Spleen (tissue), 11 donors: ENCODE measurements at regions not wholly inside any gene's neighbourhood (a gene's known extent, or its start where the extent isn't known, plus 50 kb on each side); places are given as distances from the start of the nearest gene placed in this dataset.

Experiments used
- DNase-seq: peaks from one replicate; pipeline ENCODE4 v3.0.0-alpha.2; 2020
- H3K27ac ChIP-seq, 8 donors: fragments of 200-600 bp; sonication (generic) in 7 of 8; 1 replicate in 4 of 8; 2 replicates in 4 of 8; pipeline versions ENCODE4 v1.5.0 to v1.8.0; 2016 to 2021; ENCODE audit warnings: inconsistent platforms in 4 of 8, mild to moderate bottlenecking in 4 of 8, moderate library complexity in 1 of 8
- H3K27me3 ChIP-seq, 7 donors: fragments of 200-600 bp; sonication (generic) in 6 of 7; replicated peaks in 1 of 7; 1 replicate in 4 of 7; 2 replicates in 3 of 7; pipeline versions ENCODE4 v1.5.0 to v1.8.0; 2016 to 2021; ENCODE audit warnings: inconsistent platforms in 3 of 7, mild to moderate bottlenecking in 1 of 7
- H3K36me3 ChIP-seq, 6 donors: fragments of 200-600 bp; sonication (generic) in 5 of 6; 1 replicate in 4 of 6; 2 replicates in 2 of 6; pipeline versions ENCODE4 v1.5.0 to v1.8.0; 2016 to 2021; ENCODE audit warnings: inconsistent platforms in 2 of 6
- H3K4me1 ChIP-seq, 6 donors: fragments of 200-600 bp; sonication (generic) in 5 of 6; 1 replicate in 3 of 6; 2 replicates in 3 of 6; pipeline versions ENCODE4 v1.5.0 to v1.8.0; 2016 to 2021; ENCODE audit warnings: inconsistent platforms in 3 of 6
- H3K4me3 ChIP-seq, 8 donors: fragments of 200-600 bp; sonication (generic) in 7 of 8; 1 replicate in 4 of 8; 2 replicates in 4 of 8; pipeline versions ENCODE4 v1.5.0 to v1.8.0; 2016 to 2021; ENCODE audit warnings: inconsistent platforms in 4 of 8, mild to moderate bottlenecking in 4 of 8, moderate library complexity in 2 of 8
- H3K9me3 ChIP-seq, 8 donors: fragments of 200-600 bp; sonication (generic) in 7 of 8; 1 replicate in 4 of 8; 2 replicates in 4 of 8; pipeline versions ENCODE4 v1.5.0 to v1.8.0; 2016 to 2021; ENCODE audit warnings: inconsistent platforms in 4 of 8
- POLR2A ChIP-seq, 3 donors: fragments of 450-650 bp; IDR thresholded peaks; one replicate each; pipeline ENCODE4 v1.5.1; 2017; ENCODE audit warnings: antibody characterized with exemption in 3 of 3, mild to moderate bottlenecking in 1 of 3
- POLR2AphosphoS5 ChIP-seq, 3 donors: sonication (generic); formaldehyde crosslinking; IDR thresholded peaks; one replicate each; pipeline ENCODE4 v1.5.1; 2017; ENCODE audit warnings: antibody characterized with exemption in 3 of 3
- WGBS, 5 donors: extraction: QIAGEN DNeasy Blood & Tissue Kit in 3 of 5; methylation state at CpG; one replicate each; pipeline versions ENCODE4 v1.1.5 to v1.1.7; 2013 to 2018; 5-methylcytosine and 5-hydroxymethylcytosine counted together
- intact Hi-C: fragments of 100-400 bp; cut with DNase I; formaldehyde crosslinking; loops from one replicate; pipeline ENCODE4 v1.15.0; 2023; ENCODE audit warnings: low total_unique reads
- TF ChIP-seq, protein P1 (sequence below), 11 experiments: fragments of 200-600 bp in 7 of 11; fragments of 450-650 bp in 4 of 11; sonication (generic) in 4 of 11; IDR thresholded peaks in 8 of 11; conservative IDR thresholded peaks in 3 of 11; 1 replicate in 7 of 11; 2 replicates in 4 of 11; pipeline versions ENCODE4 v1.4.0 to v1.8.0; 2016 to 2021; ENCODE audit warnings: antibody characterized with exemption in 11 of 11, inconsistent platforms in 4 of 11, mild to moderate bottlenecking in 1 of 11
- donor health status: healthy with polysubstance abuse.
- donor health status: DM: no; HTN: no; CAD: no; lungs with moderate emphysema.
- donor health status: DM: no; HTN: no; CAD: no.
- donor health status: Bipolar disorder and iron deficiency.
- donor health status: healthy.
- donor health status: DM: no; HTN: no; CAD: no.
- donor health status: DM: yes; HTN: yes; CAD: no.

DNA sequence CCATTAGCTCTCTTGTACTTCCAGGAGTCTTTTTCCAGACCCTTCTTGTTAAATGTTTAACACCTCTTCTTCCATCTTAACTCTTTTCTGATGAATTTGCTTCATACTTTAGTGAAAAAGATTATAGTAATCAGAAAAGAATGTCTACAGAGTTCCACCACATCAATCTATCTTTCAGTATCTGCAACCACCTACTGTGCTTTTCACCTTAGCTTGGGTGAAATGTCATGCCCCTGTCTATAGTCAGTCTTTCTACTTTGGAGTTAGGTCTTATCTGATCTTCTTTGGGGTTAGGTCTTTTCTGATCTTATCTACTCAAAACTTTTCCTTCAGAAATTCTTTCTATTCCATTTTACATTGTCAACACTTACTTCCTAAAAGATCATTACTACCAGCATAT is 1310.2 kb downstream of the PCDH7 start:
- no peaks in the 10 kb centered on the region for H3K27me3 ChIP-seq
- TF ChIP-seq, protein P1, sequence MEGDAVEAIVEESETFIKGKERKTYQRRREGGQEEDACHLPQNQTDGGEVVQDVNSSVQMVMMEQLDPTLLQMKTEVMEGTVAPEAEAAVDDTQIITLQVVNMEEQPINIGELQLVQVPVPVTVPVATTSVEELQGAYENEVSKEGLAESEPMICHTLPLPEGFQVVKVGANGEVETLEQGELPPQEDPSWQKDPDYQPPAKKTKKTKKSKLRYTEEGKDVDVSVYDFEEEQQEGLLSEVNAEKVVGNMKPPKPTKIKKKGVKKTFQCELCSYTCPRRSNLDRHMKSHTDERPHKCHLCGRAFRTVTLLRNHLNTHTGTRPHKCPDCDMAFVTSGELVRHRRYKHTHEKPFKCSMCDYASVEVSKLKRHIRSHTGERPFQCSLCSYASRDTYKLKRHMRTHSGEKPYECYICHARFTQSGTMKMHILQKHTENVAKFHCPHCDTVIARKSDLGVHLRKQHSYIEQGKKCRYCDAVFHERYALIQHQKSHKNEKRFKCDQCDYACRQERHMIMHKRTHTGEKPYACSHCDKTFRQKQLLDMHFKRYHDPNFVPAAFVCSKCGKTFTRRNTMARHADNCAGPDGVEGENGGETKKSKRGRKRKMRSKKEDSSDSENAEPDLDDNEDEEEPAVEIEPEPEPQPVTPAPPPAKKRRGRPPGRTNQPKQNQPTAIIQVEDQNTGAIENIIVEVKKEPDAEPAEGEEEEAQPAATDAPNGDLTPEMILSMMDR (IDR thresholded peaks at IDR 0.05 in 8 of 11, conservative IDR thresholded peaks at IDR 0.05 in 3 of 11), result no peak
- TF ChIP-seq POLR2AphosphoS5 (IDR thresholded peaks at IDR 0.05) (no peak), POLR2A (IDR thresholded peaks at IDR 0.05) (no peak)
- H3K36me3 ChIP-seq, result no peaks in the 10 kb centered on the region
- intact Hi-C loops, result no loop called here
- H3K4me3 ChIP-seq, result no peak overlapping the region
- DNase-seq, result no peak
- no peaks in the 10 kb centered on the region for H3K4me1 ChIP-seq
- H3K27ac ChIP-seq, result no peak overlapping the region
- H3K9me3 ChIP-seq, result peaks cover 0 to 10% (median 0%) of the 10 kb centered on the region in 8 donors

DNA sequence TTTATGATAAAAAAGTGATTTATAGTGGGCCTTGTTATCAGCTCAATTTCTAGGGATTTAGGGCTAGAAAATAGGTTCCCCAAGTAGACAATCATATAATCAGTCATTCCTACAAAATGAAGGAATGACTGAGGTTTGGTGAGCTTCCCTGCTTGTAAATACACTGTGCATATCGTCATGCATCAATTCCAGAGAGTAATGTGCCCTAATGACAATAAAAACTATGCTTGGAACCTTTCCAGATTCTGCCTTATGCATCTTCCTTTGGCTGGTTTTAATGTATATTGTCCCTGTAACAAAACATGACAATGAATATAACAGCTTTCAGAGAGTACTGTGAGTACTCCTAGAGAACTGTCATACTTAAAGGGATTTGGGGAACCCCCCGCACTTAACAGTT is 1310.9 kb downstream of the PCDH7 start:
- intact Hi-C loops, result no loop called here
- no peak for DNase-seq

DNA sequence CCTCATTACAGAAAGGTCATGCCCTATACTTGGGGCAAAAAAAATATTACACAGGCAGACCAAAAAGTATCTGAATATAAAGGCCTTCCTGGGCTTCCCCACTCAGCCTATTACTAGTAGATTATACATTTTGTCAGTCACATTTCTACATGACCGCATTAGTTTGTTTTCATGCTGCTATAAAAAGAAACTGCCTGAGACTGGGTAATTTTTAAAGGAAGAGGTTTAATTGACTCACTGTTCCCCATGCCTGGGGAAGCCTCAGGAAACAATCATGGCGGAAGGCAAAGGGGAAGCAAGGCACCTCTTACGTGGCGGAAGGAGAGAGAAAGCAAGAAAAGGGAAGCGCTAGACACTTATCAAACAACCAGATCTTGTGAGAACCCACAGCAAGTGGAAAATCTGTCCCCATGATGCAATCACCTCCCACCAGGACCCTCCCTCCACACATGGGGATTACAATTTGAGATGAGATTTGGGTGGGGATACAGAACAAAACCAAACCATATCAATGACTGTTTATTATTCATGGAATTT is 1312.0 kb downstream of the PCDH7 start:
- Histone ChIP-seq H3K27me3 (no peaks in the 10 kb centered on the region), H3K27ac (no peak overlapping the region), H3K36me3 (no peaks in the 10 kb centered on the region), H3K9me3 (peaks cover 0 to 10% (median 0%) of the 10 kb centered on the region in 8 donors), H3K4me1 (no peaks in the 10 kb centered on the region), H3K4me3 (no peak overlapping the region)
- 55 to 80% (median 58%) methylated on average over 5 of the region's 5 CpGs for WGBS, 5 donors
- intact Hi-C loops, result no loop called here
- TF ChIP-seq, protein P1 (IDR thresholded peaks at IDR 0.05 in 8 of 11, conservative IDR thresholded peaks at IDR 0.05 in 3 of 11), result no peak
- TF ChIP-seq POLR2AphosphoS5 (IDR thresholded peaks at IDR 0.05), result no peak
- no peak for DNase-seq

More for the DNA sequence above, 1310.9 kb downstream of the PCDH7 start:
- Histone ChIP-seq H3K27me3 (no peaks in the 10 kb centered on the region), H3K4me1 (no peaks in the 10 kb centered on the region), H3K36me3 (no peaks in the 10 kb centered on the region), H3K9me3 (peaks cover 0 to 10% (median 0%) of the 10 kb centered on the region in 8 donors), H3K4me3 (no peak overlapping the region), H3K27ac (no peak overlapping the region)
- WGBS, 5 donors, result 73 to 90% (median 76%) methylated on average over 2 of the region's 2 CpGs
- TF ChIP-seq, protein P1 (IDR thresholded peaks at IDR 0.05 in 8 of 11, conservative IDR thresholded peaks at IDR 0.05 in 3 of 11), result no peak
- no peak for TF ChIP-seq POLR2A (IDR thresholded peaks at IDR 0.05)
- TF ChIP-seq POLR2AphosphoS5 (IDR thresholded peaks at IDR 0.05), result no peak

DNA sequence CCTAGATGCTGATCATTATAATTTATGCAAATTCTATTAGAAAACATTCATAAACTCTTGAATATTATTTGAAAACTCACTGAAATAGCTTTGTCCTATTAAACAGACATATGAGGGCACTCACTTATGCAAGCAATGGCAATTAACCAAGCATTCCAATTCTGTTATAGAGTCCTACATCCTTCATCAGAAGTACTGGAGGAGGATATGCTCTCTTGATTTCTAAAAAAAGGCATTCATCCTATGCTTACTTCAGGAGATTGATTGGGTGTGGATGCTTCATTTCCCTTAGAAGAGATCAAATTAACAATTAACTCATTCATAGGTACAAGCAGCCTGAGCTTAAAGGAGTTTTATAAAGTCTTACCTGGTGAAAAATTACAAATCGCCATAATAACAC is 1317.2 kb downstream of the PCDH7 start:
- DNase-seq, result no peak
- 45 to 89% (median 82%) methylated on average over 1 of the region's 1 CpG for WGBS, 5 donors
- H3K4me3 ChIP-seq, result no peak overlapping the region
- TF ChIP-seq POLR2AphosphoS5 (IDR thresholded peaks at IDR 0.05) (no peak), POLR2A (IDR thresholded peaks at IDR 0.05) (no peak)
- TF ChIP-seq, protein P1 (IDR thresholded peaks at IDR 0.05 in 8 of 11, conservative IDR thresholded peaks at IDR 0.05 in 3 of 11), result no peak
- no peak overlapping the region for H3K27ac ChIP-seq
- no peaks in the 10 kb centered on the region for H3K4me1 ChIP-seq
- H3K36me3 ChIP-seq, result no peaks in the 10 kb centered on the region
- intact Hi-C loops, result no loop called here
- no peaks in the 10 kb centered on the region for H3K27me3 ChIP-seq
- peaks cover 0 to 14% (median 0%) of the 10 kb centered on the region in 8 donors for H3K9me3 ChIP-seq
